ENCODE measurements at regions not wholly inside any gene's neighbourhood (a gene's known extent, or its start where the extent isn't known, plus 50 kb on each side); places are given as distances from the start of the nearest gene placed in this dataset.

DNA sequence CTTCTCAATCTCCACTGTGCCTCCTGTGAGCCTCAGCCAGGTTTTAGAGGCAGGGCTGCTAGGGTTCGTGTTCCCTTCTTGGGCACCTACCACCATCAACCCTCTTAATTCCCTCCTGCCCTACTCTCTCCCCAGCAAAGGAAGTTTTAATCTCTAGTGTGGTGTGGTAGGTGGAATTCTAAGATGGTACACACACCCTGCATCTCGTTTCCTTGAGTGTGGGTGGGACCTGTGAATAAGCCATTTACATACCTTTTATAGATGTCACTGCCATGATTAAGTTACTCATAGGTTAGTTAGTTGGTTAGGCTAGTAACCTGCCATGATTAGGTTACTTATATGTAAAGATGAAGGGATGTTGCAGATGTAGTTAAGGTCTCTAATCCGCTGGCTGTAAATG, 114.8 kb upstream of the VRK1 start:
- H3K27ac ChIP-seq (ENCODE audit: insufficient read length, low read depth, low read length) = no peak overlapping the region
- no peak overlapping the region for H3T11ph ChIP-seq (ENCODE audit: low read length)
- Mint-ChIP-seq H3K4me3 (no peak overlapping the region), H3K9me3 (no peaks in the 10 kb centered on the region; a peak in 1 of 5 replicates), H3K27me3 (ENCODE audit: low read depth) (peaks cover 98% of the 10 kb centered on the region), H3K36me3 (ENCODE audit: insufficient read depth in 1 of 3, low read depth in 3 of 3) (no peaks in the 10 kb centered on the region), H3K4me1 (peaks cover 2 to 4% of the 10 kb centered on the region in 2 experiments; a peak in 3 of 4 replicates), H3K27ac (peak overlapping the region in 1 of 3 experiments; percentile 29; a peak in 1 of 7 replicates)
- H4K91ac ChIP-seq (ENCODE audit: insufficient read length, low read depth, low read length) = no peak overlapping the region
- H2BK20ac ChIP-seq (ENCODE audit: low read depth, low read length, poor library complexity, severe bottlenecking) = no peak overlapping the region
- H3K23ac ChIP-seq (ENCODE audit: insufficient read length, low read depth, low read length) = no peak overlapping the region
- no peak overlapping the region for H4K5ac ChIP-seq (ENCODE audit: insufficient read length, low read depth, low read length)
- no peaks in the 10 kb centered on the region for H3K9me3 ChIP-seq (ENCODE audit: control insufficient read depth, low read depth, low read length)
- H2BK5ac ChIP-seq (ENCODE audit: insufficient read length, low read length) = no peak overlapping the region
- H3K23me2 ChIP-seq (ENCODE audit: insufficient read length, low read depth, low read length, poor library complexity, severe bottlenecking) = no peaks in the 10 kb centered on the region
- no peak overlapping the region for H2BK12ac ChIP-seq (ENCODE audit: insufficient read length, low read depth, low read length)
- no peak overlapping the region for H4K8ac ChIP-seq (replicated peaks; ENCODE audit: insufficient read length, low read depth, low read length)
- WGBS (ENCODE audit: extremely low coverage, insufficient read length, low lambda C conversion rate) = no CpG with 5 or more reads among the region's 3 CpGs
- TF ChIP-seq, protein P1, sequence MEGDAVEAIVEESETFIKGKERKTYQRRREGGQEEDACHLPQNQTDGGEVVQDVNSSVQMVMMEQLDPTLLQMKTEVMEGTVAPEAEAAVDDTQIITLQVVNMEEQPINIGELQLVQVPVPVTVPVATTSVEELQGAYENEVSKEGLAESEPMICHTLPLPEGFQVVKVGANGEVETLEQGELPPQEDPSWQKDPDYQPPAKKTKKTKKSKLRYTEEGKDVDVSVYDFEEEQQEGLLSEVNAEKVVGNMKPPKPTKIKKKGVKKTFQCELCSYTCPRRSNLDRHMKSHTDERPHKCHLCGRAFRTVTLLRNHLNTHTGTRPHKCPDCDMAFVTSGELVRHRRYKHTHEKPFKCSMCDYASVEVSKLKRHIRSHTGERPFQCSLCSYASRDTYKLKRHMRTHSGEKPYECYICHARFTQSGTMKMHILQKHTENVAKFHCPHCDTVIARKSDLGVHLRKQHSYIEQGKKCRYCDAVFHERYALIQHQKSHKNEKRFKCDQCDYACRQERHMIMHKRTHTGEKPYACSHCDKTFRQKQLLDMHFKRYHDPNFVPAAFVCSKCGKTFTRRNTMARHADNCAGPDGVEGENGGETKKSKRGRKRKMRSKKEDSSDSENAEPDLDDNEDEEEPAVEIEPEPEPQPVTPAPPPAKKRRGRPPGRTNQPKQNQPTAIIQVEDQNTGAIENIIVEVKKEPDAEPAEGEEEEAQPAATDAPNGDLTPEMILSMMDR (conservative IDR thresholded peaks at IDR 0.05) = no peak
- H3K4me1 ChIP-seq (ENCODE audit: insufficient read depth, low read length) = peaks cover 3% of the 10 kb centered on the region; the same call in 1 of the 2 replicates
- no peak for DNase-seq
- no peak overlapping the region for H3K18ac ChIP-seq (ENCODE audit: insufficient read length, low read depth, low read length)
- no peak overlapping the region for H3K56ac ChIP-seq (ENCODE audit: insufficient read length, low read depth, low read length)
- H3K4me2 ChIP-seq (ENCODE audit: insufficient read depth, insufficient read length, low read length) = no peak overlapping the region
- H2AFZ ChIP-seq (ENCODE audit: low read length) = no peak overlapping the region
- H2BK15ac ChIP-seq (ENCODE audit: low read depth, low read length) = no peak overlapping the region
- no peak overlapping the region for H3K14ac ChIP-seq (ENCODE audit: insufficient read depth, low read length)
- no peak overlapping the region for H2AK5ac ChIP-seq (ENCODE audit: insufficient read length, low read length)
- H3K27me3 ChIP-seq (ENCODE audit: insufficient read depth, low read length) = peaks cover 15% of the 10 kb centered on the region; the same call in 1 of the 2 replicates
- no peak overlapping the region for H3K4ac ChIP-seq (ENCODE audit: low read depth, low read length)
- no peaks in the 10 kb centered on the region for H3K79me1 ChIP-seq (ENCODE audit: insufficient read depth, low read depth, low read length, poor library complexity, severe bottlenecking)
- H2BK120ac ChIP-seq (ENCODE audit: low read depth, low read length, poor library complexity, severe bottlenecking) = no peak overlapping the region
- H3K9ac ChIP-seq (ENCODE audit: extremely low read depth, insufficient read length, low read length) = no peak overlapping the region
- no peaks in the 10 kb centered on the region for H4K20me1 ChIP-seq (ENCODE audit: control insufficient read depth, insufficient read depth, insufficient read length)
- H3K79me2 ChIP-seq (ENCODE audit: insufficient read depth, low read length) = no peaks in the 10 kb centered on the region

All from H9 (cell line).